GM20431 (cell line): ENCODE measurements at regions not wholly inside any gene's neighbourhood (a gene's known extent, or its start where the extent isn't known, plus 50 kb on each side); places are given as distances from the start of the nearest gene placed in this dataset.
"Not testable (repeated sequence)": the region's sequence is repeated elsewhere in the genome, so short reads cannot be mapped to it uniquely, and the experiment has no call there.

ENCODE experiments used
- in situ Hi-C: fragments of 300-500 bp; cut with MseI, MboI; formaldehyde crosslinking; loops from one replicate; pipeline ENCODE4 v1.15.0; 2020; ENCODE audit warnings: low sequenced_read_pairs; ENCODE audit not compliant: unreplicated experiment

GRCh38 chr1:14279891-14280290, 318.6 kb upstream of the KAZN start:
- in situ Hi-C loops: not testable (repeated sequence)

- in situ Hi-C loops: no loop called here
Measured at GRCh38 chr1:14280909-14281308, 317.6 kb upstream of the KAZN start.

- in situ Hi-C loops: no loop called here
Measured at GRCh38 chr1:14281412-14281811, 317.1 kb upstream of the KAZN start.

- in situ Hi-C loops: no loop called here
Measured at GRCh38 chr1:14282707-14283106, 315.8 kb upstream of the KAZN start.

- in situ Hi-C loops: no loop called here
Measured at GRCh38 chr1:14285238-14285637, 313.2 kb upstream of the KAZN start.

- in situ Hi-C loops: not testable (repeated sequence)
Measured at GRCh38 chr1:14291182-14291581, 307.3 kb upstream of the KAZN start.

- in situ Hi-C loops: no loop called here
Measured at GRCh38 chr1:14292520-14292919, 306.0 kb upstream of the KAZN start.

GRCh38 chr1:14294006-14294405, 304.5 kb upstream of the KAZN start:
- in situ Hi-C loops: no loop called here

- in situ Hi-C loops: no loop called here
Measured at GRCh38 chr1:14294860-14295536, 303.5 kb upstream of the KAZN start.

GRCh38 chr1:14296795-14297194, 301.7 kb upstream of the KAZN start:
- in situ Hi-C loops: no loop called here

- in situ Hi-C loops: no loop called here
Measured at GRCh38 chr1:14297356-14297755, 301.1 kb upstream of the KAZN start.

GRCh38 chr1:14298806-14299205, 299.7 kb upstream of the KAZN start:
- in situ Hi-C loops: no loop called here

- in situ Hi-C loops: no loop called here
Measured at GRCh38 chr1:14300991-14301703, 297.3 kb upstream of the KAZN start.

- in situ Hi-C loops: no loop called here
Measured at GRCh38 chr1:14301704-14302024, 296.8 kb upstream of the KAZN start.

- in situ Hi-C loops: no loop called here
Measured at GRCh38 chr1:14302025-14302424, 296.5 kb upstream of the KAZN start.

GRCh38 chr1:14303011-14303410, 295.5 kb upstream of the KAZN start:
- in situ Hi-C loops: no loop called here

GRCh38 chr1:14304381-14304865, 294.1 kb upstream of the KAZN start:
- in situ Hi-C loops: no loop called here

- in situ Hi-C loops: no loop called here
Measured at GRCh38 chr1:14308460-14308859, 290.0 kb upstream of the KAZN start.

- in situ Hi-C loops: no loop called here
Measured at GRCh38 chr1:14309984-14310383, 288.5 kb upstream of the KAZN start.

- in situ Hi-C loops: no loop called here
Measured at GRCh38 chr1:14310476-14310875, 288.0 kb upstream of the KAZN start.

GRCh38 chr1:14313731-14314431, 284.6 kb upstream of the KAZN start:
- in situ Hi-C loops: no loop called here
